Neural cell (in vitro differentiated cells): ENCODE measurements at regions not wholly inside any gene's neighbourhood (a gene's known extent, or its start where the extent isn't known, plus 50 kb on each side); places are given as distances from the start of the nearest gene placed in this dataset.

Source experiments
- H2AFZ ChIP-seq: fragments of 200-600, 300-800 bp; sonication (generic), shearing (Covaris generic); 2 replicates; pipeline ENCODE4 v1.6.0; 2014; ENCODE audit warnings: low read depth, mild to moderate bottlenecking, antibody characterized with exemption, low read length, moderate library complexity
- H3F3A ChIP-seq: fragments of 200-600 bp; shearing (Covaris generic); 2 replicates; pipeline ENCODE4 v1.6.1; 2016; ENCODE audit warnings: mild to moderate bottlenecking, moderate library complexity, mixed read lengths, antibody characterized with exemption, low read length; ENCODE audit not compliant: insufficient read depth, poor library complexity, severe bottlenecking
- H3K27ac ChIP-seq: fragments of 200-600, 300-800 bp; sonication (generic), shearing (Covaris generic); 2 replicates; pipeline ENCODE4 v1.5.1; 2014; ENCODE audit warnings: mild to moderate bottlenecking, low read length, moderate library complexity
- H3K27me3 ChIP-seq: fragments of 300-800, 200-600 bp; sonication (generic), shearing (Covaris generic); 2 replicates; pipeline ENCODE4 v1.6.0; 2014; ENCODE audit warnings: mild to moderate bottlenecking, low read depth, low read length, moderate library complexity; ENCODE audit not compliant: insufficient read depth
- H3K36me3 ChIP-seq: fragments of 300-800, 200-600 bp; sonication (generic), shearing (Covaris generic); 2 replicates; pipeline ENCODE4 v1.5.1; 2014; ENCODE audit warnings: mild to moderate bottlenecking, antibody characterized with exemption, low read length, moderate library complexity; ENCODE audit not compliant: insufficient read depth
- H3K4me2 ChIP-seq: fragments of 300-800, 200-600 bp; sonication (generic), shearing (Covaris generic); 2 replicates; pipeline ENCODE4 v1.6.0; 2014; ENCODE audit warnings: mild to moderate bottlenecking, low read length
- H3K4me3 ChIP-seq: fragments of 300-800, 200-600 bp; sonication (generic), shearing (Covaris generic); 2 replicates; pipeline ENCODE4 v1.5.1; 2014; ENCODE audit warnings: mild to moderate bottlenecking, low read length, moderate library complexity
- H3K79me2 ChIP-seq: fragments of 200-600 bp; shearing (Covaris generic); replicated peaks from 2 replicates; pipeline ENCODE4 v1.6.0; 2014; ENCODE audit warnings: mild to moderate bottlenecking, low read length, moderate library complexity; ENCODE audit not compliant: insufficient read depth
- H3K9ac ChIP-seq: fragments of 300-800, 200-600 bp; sonication (generic), shearing (Covaris generic); 2 replicates; pipeline ENCODE4 v1.6.1; 2016; ENCODE audit warnings: mild to moderate bottlenecking, low read length, mixed read lengths
- H3K9me2 ChIP-seq: fragments of 200-600 bp; shearing (Covaris generic); 2 replicates; pipeline ENCODE4 v1.6.1; 2016; ENCODE audit warnings: mild to moderate bottlenecking, low read length, mixed read lengths; ENCODE audit not compliant: insufficient read depth
- H3K9me3 ChIP-seq: fragments of 200-600, 300-800 bp; sonication (generic), shearing (Covaris generic); 2 replicates; pipeline ENCODE4 v1.6.1; 2016; ENCODE audit warnings: mild to moderate bottlenecking, mixed run types, low read length, moderate library complexity, mixed read lengths
- H4K20me1 ChIP-seq: fragments of 200-600 bp; shearing (Covaris generic); 2 replicates; pipeline ENCODE4 v1.6.1; 2016; ENCODE audit warnings: mild to moderate bottlenecking, mixed run types; ENCODE audit not compliant: insufficient read depth
- EP300 ChIP-seq: fragments of 450-650 bp; conservative IDR thresholded peaks from 2 replicates; pipeline ENCODE4 v1.6.1; 2014; ENCODE audit warnings: antibody characterized with exemption, mild to moderate bottlenecking, moderate library complexity; ENCODE audit not compliant: poor library complexity, severe bottlenecking
- EZH2 ChIP-seq: fragments of 200-600, 300-800 bp; shearing (Covaris generic), sonication (generic); IDR thresholded peaks from 2 replicates; pipeline ENCODE4 v1.6.1; 2014; ENCODE audit warnings: antibody characterized with exemption, low read length, borderline replicate concordance, mild to moderate bottlenecking; ENCODE audit not compliant: insufficient read depth, poor library complexity, severe bottlenecking
- MXI1 ChIP-seq: fragments of 450-650 bp; conservative IDR thresholded peaks from 2 replicates; pipeline ENCODE4 v1.6.1; 2014; ENCODE audit warnings: antibody characterized with exemption, mild to moderate bottlenecking; ENCODE audit not compliant: poor library complexity, severe bottlenecking
- POLR2AphosphoS5 ChIP-seq: IDR thresholded peaks from 2 replicates; pipeline ENCODE4 v1.6.1; 2012
- RAD21 ChIP-seq: fragments of 450-650 bp; conservative IDR thresholded peaks from 2 replicates; pipeline ENCODE4 v1.6.1; 2014; ENCODE audit warnings: antibody characterized with exemption, mild to moderate bottlenecking, moderate library complexity
- SMC3 ChIP-seq: fragments of 450-650 bp; conservative IDR thresholded peaks from 2 replicates; pipeline ENCODE4 v1.6.1; 2014; ENCODE audit warnings: antibody characterized with exemption, mild to moderate bottlenecking, moderate library complexity; ENCODE audit not compliant: poor library complexity
- TAF1 ChIP-seq: IDR thresholded peaks from 2 replicates; pipeline ENCODE4 v1.6.1; 2012; ENCODE audit warnings: low read depth
- TF ChIP-seq, protein P1 (sequence below): fragments of 450-650 bp; IDR thresholded peaks from 2 replicates; pipeline ENCODE4 v1.5.1; 2014; ENCODE audit warnings: antibody characterized with exemption, mild to moderate bottlenecking, moderate library complexity; ENCODE audit not compliant: poor library complexity, severe bottlenecking
- TF ChIP-seq, protein P2 (sequence below): IDR thresholded peaks from 2 replicates; pipeline ENCODE4 v1.6.1; 2012; ENCODE audit warnings: borderline replicate concordance

DNA sequence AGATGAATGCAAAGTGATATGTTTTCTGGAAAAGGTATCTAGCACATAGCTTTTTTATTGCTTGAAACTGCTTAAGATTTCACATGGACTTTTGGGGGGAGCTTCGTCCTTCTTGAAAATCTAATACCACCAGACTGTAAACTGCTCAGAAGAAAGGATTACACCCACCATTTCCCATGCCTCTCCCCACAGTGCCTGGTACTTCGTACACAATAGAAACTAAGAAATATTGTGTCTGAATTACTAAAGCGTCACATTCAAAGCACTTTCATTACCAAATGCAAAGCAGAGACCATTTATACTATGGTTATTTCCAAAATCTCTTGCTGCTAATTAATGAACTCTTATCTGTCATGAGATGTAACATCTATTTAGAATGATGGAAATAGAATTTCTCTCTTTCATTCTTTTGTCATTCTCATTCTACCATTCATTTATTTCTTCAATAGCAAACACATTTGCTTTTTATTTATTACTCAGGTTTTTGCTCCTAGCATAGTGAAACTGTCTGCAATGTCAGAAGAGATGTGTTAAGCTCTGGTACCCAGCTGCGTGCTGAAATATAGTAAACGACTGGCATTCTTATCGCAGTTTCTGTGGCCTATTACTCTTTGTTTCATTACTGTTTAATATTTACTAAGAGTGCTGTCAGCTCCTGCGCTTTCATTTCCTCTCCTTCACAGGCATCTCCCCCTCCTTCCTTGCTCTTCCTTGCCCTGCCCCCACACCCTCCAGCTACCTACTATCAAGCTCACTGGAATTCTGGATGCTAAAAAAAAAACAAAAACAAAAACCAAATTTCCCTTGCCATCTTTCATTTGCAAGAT is 51.4 kb upstream of the RAPGEF2 start:
- Histone ChIP-seq H3K27me3 (no peaks in the 10 kb centered on the region), H3K9me3 (no peaks in the 10 kb centered on the region), H3K27ac (peak overlapping the region; percentile 84), H3K36me3 (no peaks in the 10 kb centered on the region), H3K79me2 (no peaks in the 10 kb centered on the region), H3K4me2 (peak overlapping the region; percentile 59), H4K20me1 (no peaks in the 10 kb centered on the region), H3K9ac (peak overlapping the region; percentile 57), H3K9me2 (no peaks in the 10 kb centered on the region), H2AFZ (peak overlapping the region; percentile 36), H3K4me3 (peak overlapping the region; percentile 39), H3F3A (no peaks in the 10 kb centered on the region)
- no peak for TF ChIP-seq EZH2
- no peak for TF ChIP-seq EP300
- TF ChIP-seq, protein P1, sequence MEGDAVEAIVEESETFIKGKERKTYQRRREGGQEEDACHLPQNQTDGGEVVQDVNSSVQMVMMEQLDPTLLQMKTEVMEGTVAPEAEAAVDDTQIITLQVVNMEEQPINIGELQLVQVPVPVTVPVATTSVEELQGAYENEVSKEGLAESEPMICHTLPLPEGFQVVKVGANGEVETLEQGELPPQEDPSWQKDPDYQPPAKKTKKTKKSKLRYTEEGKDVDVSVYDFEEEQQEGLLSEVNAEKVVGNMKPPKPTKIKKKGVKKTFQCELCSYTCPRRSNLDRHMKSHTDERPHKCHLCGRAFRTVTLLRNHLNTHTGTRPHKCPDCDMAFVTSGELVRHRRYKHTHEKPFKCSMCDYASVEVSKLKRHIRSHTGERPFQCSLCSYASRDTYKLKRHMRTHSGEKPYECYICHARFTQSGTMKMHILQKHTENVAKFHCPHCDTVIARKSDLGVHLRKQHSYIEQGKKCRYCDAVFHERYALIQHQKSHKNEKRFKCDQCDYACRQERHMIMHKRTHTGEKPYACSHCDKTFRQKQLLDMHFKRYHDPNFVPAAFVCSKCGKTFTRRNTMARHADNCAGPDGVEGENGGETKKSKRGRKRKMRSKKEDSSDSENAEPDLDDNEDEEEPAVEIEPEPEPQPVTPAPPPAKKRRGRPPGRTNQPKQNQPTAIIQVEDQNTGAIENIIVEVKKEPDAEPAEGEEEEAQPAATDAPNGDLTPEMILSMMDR, result no peak
- no peak for TF ChIP-seq TAF1
- TF ChIP-seq RAD21, result no peak
- TF ChIP-seq MXI1, result no peak
- TF ChIP-seq, protein P2, sequence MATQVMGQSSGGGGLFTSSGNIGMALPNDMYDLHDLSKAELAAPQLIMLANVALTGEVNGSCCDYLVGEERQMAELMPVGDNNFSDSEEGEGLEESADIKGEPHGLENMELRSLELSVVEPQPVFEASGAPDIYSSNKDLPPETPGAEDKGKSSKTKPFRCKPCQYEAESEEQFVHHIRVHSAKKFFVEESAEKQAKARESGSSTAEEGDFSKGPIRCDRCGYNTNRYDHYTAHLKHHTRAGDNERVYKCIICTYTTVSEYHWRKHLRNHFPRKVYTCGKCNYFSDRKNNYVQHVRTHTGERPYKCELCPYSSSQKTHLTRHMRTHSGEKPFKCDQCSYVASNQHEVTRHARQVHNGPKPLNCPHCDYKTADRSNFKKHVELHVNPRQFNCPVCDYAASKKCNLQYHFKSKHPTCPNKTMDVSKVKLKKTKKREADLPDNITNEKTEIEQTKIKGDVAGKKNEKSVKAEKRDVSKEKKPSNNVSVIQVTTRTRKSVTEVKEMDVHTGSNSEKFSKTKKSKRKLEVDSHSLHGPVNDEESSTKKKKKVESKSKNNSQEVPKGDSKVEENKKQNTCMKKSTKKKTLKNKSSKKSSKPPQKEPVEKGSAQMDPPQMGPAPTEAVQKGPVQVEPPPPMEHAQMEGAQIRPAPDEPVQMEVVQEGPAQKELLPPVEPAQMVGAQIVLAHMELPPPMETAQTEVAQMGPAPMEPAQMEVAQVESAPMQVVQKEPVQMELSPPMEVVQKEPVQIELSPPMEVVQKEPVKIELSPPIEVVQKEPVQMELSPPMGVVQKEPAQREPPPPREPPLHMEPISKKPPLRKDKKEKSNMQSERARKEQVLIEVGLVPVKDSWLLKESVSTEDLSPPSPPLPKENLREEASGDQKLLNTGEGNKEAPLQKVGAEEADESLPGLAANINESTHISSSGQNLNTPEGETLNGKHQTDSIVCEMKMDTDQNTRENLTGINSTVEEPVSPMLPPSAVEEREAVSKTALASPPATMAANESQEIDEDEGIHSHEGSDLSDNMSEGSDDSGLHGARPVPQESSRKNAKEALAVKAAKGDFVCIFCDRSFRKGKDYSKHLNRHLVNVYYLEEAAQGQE, result peak; percentile 78
- TF ChIP-seq POLR2AphosphoS5, result peak; percentile 63
- TF ChIP-seq SMC3, result peak; percentile 19

GRCh38 chr4:159052315-159052714 is 50.6 kb upstream of the RAPGEF2 start:
- Histone ChIP-seq H3K27ac (peak overlapping the region; percentile 84), H3K79me2 (no peaks in the 10 kb centered on the region), H2AFZ (peak overlapping the region; percentile 36), H3K4me3 (peak overlapping the region; percentile 39), H4K20me1 (no peaks in the 10 kb centered on the region), H3K9me3 (no peaks in the 10 kb centered on the region), H3F3A (no peaks in the 10 kb centered on the region), H3K9ac (peak overlapping the region; percentile 57), H3K27me3 (no peaks in the 10 kb centered on the region), H3K4me2 (peak overlapping the region; percentile 59), H3K9me2 (no peaks in the 10 kb centered on the region), H3K36me3 (no peaks in the 10 kb centered on the region)
- TF ChIP-seq RAD21, result no peak
- no peak for TF ChIP-seq EZH2
- no peak for TF ChIP-seq POLR2AphosphoS5
- TF ChIP-seq SMC3, result no peak
- TF ChIP-seq MXI1, result no peak
- TF ChIP-seq EP300, result no peak
- TF ChIP-seq TAF1, result no peak
- TF ChIP-seq, protein P2, result no peak
- TF ChIP-seq, protein P1, result no peak
